Ascending aorta (tissue), 2 donors: ENCODE measurements at regions not wholly inside any gene's neighbourhood (a gene's known extent, or its start where the extent isn't known, plus 50 kb on each side); places are given as distances from the start of the nearest gene placed in this dataset.
"Not testable (repeated sequence)": the region's sequence is repeated elsewhere in the genome, so short reads cannot be mapped to it uniquely, and the experiment has no call there.

Source experiments
- DNase-seq, 2 donors: peaks; one replicate each; pipeline ENCODE4 v3.0.0-alpha.2; 2019; ENCODE audit warnings: low spot score in 2 of 2
- H3K27ac ChIP-seq, 2 donors: fragments of 200-600 bp; sonication (generic); one replicate each; pipeline ENCODE4 v1.5.1; 2016 to 2017; ENCODE audit warnings: mild to moderate bottlenecking in 1 of 2
- H3K27me3 ChIP-seq: fragments of 200-600 bp; sonication (generic); one replicate; pipeline ENCODE4 v1.5.1; 2017
- H3K36me3 ChIP-seq, 2 donors: fragments of 200-600 bp; sonication (generic); one replicate each; pipeline ENCODE4 v1.5.1; 2016
- H3K4me1 ChIP-seq, 2 donors: fragments of 200-600 bp; sonication (generic); one replicate each; pipeline ENCODE4 v1.5.1; 2016 to 2017; ENCODE audit warnings: mild to moderate bottlenecking in 1 of 2
- H3K4me3 ChIP-seq, 2 donors: fragments of 200-600 bp; sonication (generic); one replicate each; pipeline ENCODE4 v1.5.1; 2016 to 2017; ENCODE audit warnings: mild to moderate bottlenecking in 1 of 2
- H3K9me3 ChIP-seq, 2 donors: fragments of 200-600 bp; sonication (generic); one replicate each; pipeline ENCODE4 v1.5.1; 2016
- CTCF ChIP-seq, 3 experiments: fragments of 200-600 bp in 2 of 3; fragments of 450-650 bp in 1 of 3; sonication (generic) in 2 of 3; IDR thresholded peaks; one replicate each; pipeline ENCODE4 v1.5.1; 2016 to 2019; ENCODE audit warnings: antibody characterized with exemption in 3 of 3, mild to moderate bottlenecking in 1 of 3, moderate library complexity in 1 of 3
- intact Hi-C: fragments of 100-400 bp; cut with DNase I; formaldehyde crosslinking; loops from one replicate; pipeline ENCODE4 v1.15.1; 2023

- Histone ChIP-seq H3K4me1 (no peaks in the 10 kb centered on the region), H3K27me3 (no peaks in the 10 kb centered on the region), H3K9me3 (no peaks in the 10 kb centered on the region), H3K27ac (no peak overlapping the region), H3K4me3 (no peak overlapping the region), H3K36me3 (no peaks in the 10 kb centered on the region)
- no peak for TF ChIP-seq CTCF (IDR thresholded peaks at IDR 0.05)
- intact Hi-C loops: no loop called here
- no peak for DNase-seq
These were observed 551.2 kb upstream of the TUSC1 start for GRCh38 chr9:26229324-26230054.

- no peak for DNase-seq
- no peak for TF ChIP-seq CTCF (IDR thresholded peaks at IDR 0.05)
- no peak overlapping the region for H3K27ac ChIP-seq
- intact Hi-C loops: no loop called here
- no peaks in the 10 kb centered on the region for H3K27me3 ChIP-seq
- H3K4me1 ChIP-seq: no peaks in the 10 kb centered on the region
- H3K4me3 ChIP-seq: no peak overlapping the region
- no peaks in the 10 kb centered on the region for H3K36me3 ChIP-seq
- H3K9me3 ChIP-seq: no peaks in the 10 kb centered on the region
These were observed 550.0 kb upstream of the TUSC1 start for GRCh38 chr9:26228273-26228672.

GRCh38 chr9:26221290-26221689, 543.0 kb upstream of the TUSC1 start:
- H3K4me1 ChIP-seq: no peaks in the 10 kb centered on the region
- H3K9me3 ChIP-seq: no peaks in the 10 kb centered on the region
- no peak overlapping the region for H3K4me3 ChIP-seq
- no peaks in the 10 kb centered on the region for H3K27me3 ChIP-seq
- no peak overlapping the region for H3K27ac ChIP-seq
- no peak for DNase-seq
- TF ChIP-seq CTCF (IDR thresholded peaks at IDR 0.05): no peak
- intact Hi-C loops: no loop called here
- no peaks in the 10 kb centered on the region for H3K36me3 ChIP-seq

GRCh38 chr9:26220367-26220766, 542.1 kb upstream of the TUSC1 start:
- no peak for DNase-seq
- Histone ChIP-seq H3K36me3 (no peaks in the 10 kb centered on the region), H3K4me3 (no peak overlapping the region), H3K4me1 (no peaks in the 10 kb centered on the region), H3K9me3 (no peaks in the 10 kb centered on the region), H3K27me3 (no peaks in the 10 kb centered on the region), H3K27ac (no peak overlapping the region)
- intact Hi-C loops: no loop called here
- TF ChIP-seq CTCF (IDR thresholded peaks at IDR 0.05): no peak

GRCh38 chr9:26219961-26220360, 541.7 kb upstream of the TUSC1 start:
- no peak for DNase-seq
- no peaks in the 10 kb centered on the region for H3K9me3 ChIP-seq
- H3K27ac ChIP-seq: no peak overlapping the region
- H3K27me3 ChIP-seq: no peaks in the 10 kb centered on the region
- H3K4me1 ChIP-seq: no peaks in the 10 kb centered on the region
- no peak for TF ChIP-seq CTCF (IDR thresholded peaks at IDR 0.05)
- no peaks in the 10 kb centered on the region for H3K36me3 ChIP-seq
- H3K4me3 ChIP-seq: no peak overlapping the region
- intact Hi-C loops: no loop called here

- H3K27me3 ChIP-seq: no peaks in the 10 kb centered on the region
- no peaks in the 10 kb centered on the region for H3K4me1 ChIP-seq
- H3K9me3 ChIP-seq: no peaks in the 10 kb centered on the region
- no peak for TF ChIP-seq CTCF (IDR thresholded peaks at IDR 0.05)
- no peaks in the 10 kb centered on the region for H3K36me3 ChIP-seq
- no peak overlapping the region for H3K27ac ChIP-seq
- intact Hi-C loops: no loop called here
- DNase-seq: no peak
- H3K4me3 ChIP-seq: no peak overlapping the region
These were observed 538.5 kb upstream of the TUSC1 start for GRCh38 chr9:26216702-26217101.

- H3K4me3 ChIP-seq, H3K9me3 ChIP-seq, DNase-seq, H3K27ac ChIP-seq, intact Hi-C loops, H3K27me3 ChIP-seq, H3K4me1 ChIP-seq, H3K36me3 ChIP-seq: not testable (repeated sequence)
These were observed 536.6 kb upstream of the TUSC1 start for GRCh38 chr9:26214713-26215444.
